Glutamatergic neuron (in vitro differentiated cells): ENCODE measurements at regions not wholly inside any gene's neighbourhood (a gene's known extent, or its start where the extent isn't known, plus 50 kb on each side); places are given as distances from the start of the nearest gene placed in this dataset.

Experiments used
- DNase-seq: peaks from one replicate; pipeline ENCODE4 v3.0.0; 2022
- H3K27ac Mint-ChIP-seq: one replicate; pipeline ENCODE4 v1.8.0; 2020; ENCODE audit warnings: mild to moderate bottlenecking, mixed read lengths, inconsistent platforms; ENCODE audit not compliant: unreplicated experiment
- H3K27me3 Mint-ChIP-seq: one replicate; pipeline ENCODE4 v1.8.0; 2020; ENCODE audit warnings: mild to moderate bottlenecking, moderate library complexity, mixed read lengths, inconsistent platforms; ENCODE audit not compliant: unreplicated experiment
- H3K36me3 Mint-ChIP-seq: one replicate; pipeline ENCODE4 v1.8.0; 2020; ENCODE audit warnings: mild to moderate bottlenecking, mixed read lengths, inconsistent platforms; ENCODE audit not compliant: unreplicated experiment
- H3K4me1 Mint-ChIP-seq: one replicate; pipeline ENCODE4 v1.8.0; 2020; ENCODE audit warnings: mild to moderate bottlenecking, low read depth, mixed read lengths, inconsistent platforms; ENCODE audit not compliant: unreplicated experiment
- H3K4me3 Mint-ChIP-seq: one replicate; pipeline ENCODE4 v1.8.0; 2020; ENCODE audit warnings: mild to moderate bottlenecking, mixed read lengths, inconsistent platforms; ENCODE audit not compliant: unreplicated experiment
- H3K9me3 Mint-ChIP-seq: one replicate; pipeline ENCODE4 v1.8.0; 2020; ENCODE audit warnings: mild to moderate bottlenecking, moderate library complexity, mixed read lengths, inconsistent platforms; ENCODE audit not compliant: unreplicated experiment
- CTCF ChIP-seq: fragments of 200-600 bp; sonication (generic); IDR thresholded peaks from one replicate; pipeline ENCODE4 v1.5.0; 2021; ENCODE audit not compliant: partially characterized antibody, unreplicated experiment

- TF ChIP-seq CTCF = no peak
- no peak for DNase-seq
- Mint-ChIP-seq H3K4me1 (no peaks in the 10 kb centered on the region), H3K4me3 (no peak overlapping the region), H3K9me3 (peaks cover 6% of the 10 kb centered on the region), H3K36me3 (peaks cover 22% of the 10 kb centered on the region), H3K27ac (no peak overlapping the region), H3K27me3 (no peaks in the 10 kb centered on the region)
Observed at GRCh38 chr1:78408192-78408591, 82.6 kb upstream of the PTGFR start.

GRCh38 chr1:78408810-78409209 is 82.0 kb upstream of the PTGFR start:
- H3K27me3 Mint-ChIP-seq = no peaks in the 10 kb centered on the region
- peaks cover 6% of the 10 kb centered on the region for H3K9me3 Mint-ChIP-seq
- H3K4me3 Mint-ChIP-seq = no peak overlapping the region
- DNase-seq = no peak
- no peaks in the 10 kb centered on the region for H3K4me1 Mint-ChIP-seq
- H3K27ac Mint-ChIP-seq = no peak overlapping the region
- peaks cover 22% of the 10 kb centered on the region for H3K36me3 Mint-ChIP-seq
- no peak for TF ChIP-seq CTCF

- no peaks in the 10 kb centered on the region for H3K27me3 Mint-ChIP-seq
- H3K36me3 Mint-ChIP-seq = peaks cover 22% of the 10 kb centered on the region
- DNase-seq = no peak
- H3K27ac Mint-ChIP-seq = no peak overlapping the region
- no peak overlapping the region for H3K4me3 Mint-ChIP-seq
- H3K4me1 Mint-ChIP-seq = no peaks in the 10 kb centered on the region
- H3K9me3 Mint-ChIP-seq = peaks cover 6% of the 10 kb centered on the region
- TF ChIP-seq CTCF = no peak
Observed at GRCh38 chr1:78410643-78411042, 80.1 kb upstream of the PTGFR start.

GRCh38 chr1:78411707-78412106 is 79.1 kb upstream of the PTGFR start:
- no peak for DNase-seq
- H3K4me1 Mint-ChIP-seq = no peaks in the 10 kb centered on the region
- no peak overlapping the region for H3K4me3 Mint-ChIP-seq
- H3K27ac Mint-ChIP-seq = no peak overlapping the region
- no peak for TF ChIP-seq CTCF
- H3K9me3 Mint-ChIP-seq = peaks cover 6% of the 10 kb centered on the region
- H3K36me3 Mint-ChIP-seq = peaks cover 22% of the 10 kb centered on the region
- no peaks in the 10 kb centered on the region for H3K27me3 Mint-ChIP-seq

GRCh38 chr1:78415165-78415564 is 75.6 kb upstream of the PTGFR start:
- Mint-ChIP-seq H3K4me3 (no peak overlapping the region), H3K27me3 (no peaks in the 10 kb centered on the region)

More at GRCh38 chr1:78415165-78415564, 75.6 kb upstream of the PTGFR start:
- no peak overlapping the region for H3K27ac Mint-ChIP-seq
- no peak for DNase-seq
- H3K9me3 Mint-ChIP-seq = peaks cover 6% of the 10 kb centered on the region
- no peak for TF ChIP-seq CTCF
- no peaks in the 10 kb centered on the region for H3K4me1 Mint-ChIP-seq
- peaks cover 22% of the 10 kb centered on the region for H3K36me3 Mint-ChIP-seq
